ENCODE measurements at regions not wholly inside any gene's neighbourhood (a gene's known extent, or its start where the extent isn't known, plus 50 kb on each side); places are given as distances from the start of the nearest gene placed in this dataset.

- TF ChIP-seq GATA2 (CRISPR knock-in tag; IDR thresholded peaks at IDR 0.05) (no peak), MEF2A (IDR thresholded peaks at IDR 0.05; ENCODE audit: borderline replicate concordance, low read depth) (no peak)
These were observed 410.9 kb upstream of the GOLIM4 start (continued) for GRCh38 chr3:168506589-168506988.

DNA sequence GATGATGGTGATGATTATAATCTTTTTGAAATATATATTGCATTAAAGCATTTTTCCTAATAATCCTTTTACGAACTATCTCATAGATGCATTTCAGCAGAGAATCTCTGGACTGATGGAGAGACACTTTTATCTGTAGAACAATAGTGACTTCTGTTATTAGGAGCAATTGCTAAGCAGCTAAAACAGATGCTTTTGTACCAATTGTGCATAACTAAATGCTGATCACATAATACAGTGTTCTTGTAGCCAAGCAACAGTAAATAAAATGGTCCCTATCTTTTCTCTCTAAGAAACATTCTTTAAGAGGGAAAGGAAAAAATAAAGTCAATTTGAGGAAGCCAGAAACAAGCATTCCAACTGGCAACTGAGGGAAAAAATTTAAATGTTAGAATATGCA is 405.8 kb upstream of the GOLIM4 start:
- no peak for TF ChIP-seq JUND (IDR thresholded peaks at IDR 0.05)
- TF ChIP-seq, protein P1, sequence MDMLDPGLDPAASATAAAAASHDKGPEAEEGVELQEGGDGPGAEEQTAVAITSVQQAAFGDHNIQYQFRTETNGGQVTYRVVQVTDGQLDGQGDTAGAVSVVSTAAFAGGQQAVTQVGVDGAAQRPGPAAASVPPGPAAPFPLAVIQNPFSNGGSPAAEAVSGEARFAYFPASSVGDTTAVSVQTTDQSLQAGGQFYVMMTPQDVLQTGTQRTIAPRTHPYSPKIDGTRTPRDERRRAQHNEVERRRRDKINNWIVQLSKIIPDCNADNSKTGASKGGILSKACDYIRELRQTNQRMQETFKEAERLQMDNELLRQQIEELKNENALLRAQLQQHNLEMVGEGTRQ (IDR thresholded peaks at IDR 0.05; ENCODE audit: borderline replicate concordance, low read depth, low read length) = no peak
- TF ChIP-seq MEF2A (IDR thresholded peaks at IDR 0.05; ENCODE audit: borderline replicate concordance, low read depth) = no peak
- TF ChIP-seq, protein P2, sequence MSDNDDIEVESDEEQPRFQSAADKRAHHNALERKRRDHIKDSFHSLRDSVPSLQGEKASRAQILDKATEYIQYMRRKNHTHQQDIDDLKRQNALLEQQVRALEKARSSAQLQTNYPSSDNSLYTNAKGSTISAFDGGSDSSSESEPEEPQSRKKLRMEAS (IDR thresholded peaks at IDR 0.05; ENCODE audit: low read depth) = no peak
- TF ChIP-seq, protein P3, sequence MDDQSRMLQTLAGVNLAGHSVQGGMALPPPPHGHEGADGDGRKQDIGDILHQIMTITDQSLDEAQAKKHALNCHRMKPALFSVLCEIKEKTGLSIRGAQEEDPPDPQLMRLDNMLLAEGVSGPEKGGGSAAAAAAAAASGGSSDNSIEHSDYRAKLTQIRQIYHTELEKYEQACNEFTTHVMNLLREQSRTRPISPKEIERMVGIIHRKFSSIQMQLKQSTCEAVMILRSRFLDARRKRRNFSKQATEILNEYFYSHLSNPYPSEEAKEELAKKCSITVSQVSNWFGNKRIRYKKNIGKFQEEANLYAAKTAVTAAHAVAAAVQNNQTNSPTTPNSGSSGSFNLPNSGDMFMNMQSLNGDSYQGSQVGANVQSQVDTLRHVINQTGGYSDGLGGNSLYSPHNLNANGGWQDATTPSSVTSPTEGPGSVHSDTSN (IDR thresholded peaks at IDR 0.05) = no peak
- WGBS (ENCODE audit: low lambda C conversion rate) = 38% methylated on average over 1 of the region's 1 CpG
- no peaks in the 10 kb centered on the region for H3K79me2 ChIP-seq (ENCODE audit: insufficient read depth)
- H3K4me1 ChIP-seq (ENCODE audit: control insufficient read depth in 1 of 2, insufficient read depth in 2 of 2, low read depth in 1 of 2, low read length in 1 of 2) = no peaks in the 10 kb centered on the region
- no peaks in the 10 kb centered on the region for H3K36me3 ChIP-seq (replicated peaks in 1 of 2; ENCODE audit: control insufficient read depth in 1 of 2, insufficient read depth in 2 of 2, low read length in 1 of 2)
- no peaks in the 10 kb centered on the region for H3K9me2 ChIP-seq
- no peak overlapping the region for H2AFZ ChIP-seq (ENCODE audit: low read depth)
- no peaks in the 10 kb centered on the region for H3K9me3 ChIP-seq
- ChIA-PET CTCF (interaction anchor here (1.2 kb wide), 1 partner anchor 120 kb away, joined by 3 read pairs; no protein-coding TSS in a partner anchor), POLR2A (no interaction called here)
- no peak overlapping the region for H3K27ac ChIP-seq (ENCODE audit: low read depth in 2 of 2, low read length in 1 of 2)
- no peak overlapping the region for H3K4me3 ChIP-seq (ENCODE audit: low read depth in 2 of 2, low read length in 1 of 2)
- H3K27me3 ChIP-seq (ENCODE audit: insufficient read depth) = no peaks in the 10 kb centered on the region
- no peak overlapping the region for H3K4me2 ChIP-seq
- DNase-seq = no peak
- H3K9ac ChIP-seq = no peak overlapping the region
- no peaks in the 10 kb centered on the region for H3F3A ChIP-seq (replicated peaks; ENCODE audit: insufficient read depth)
- no peaks in the 10 kb centered on the region for H4K20me1 ChIP-seq (ENCODE audit: insufficient read depth)

DNA sequence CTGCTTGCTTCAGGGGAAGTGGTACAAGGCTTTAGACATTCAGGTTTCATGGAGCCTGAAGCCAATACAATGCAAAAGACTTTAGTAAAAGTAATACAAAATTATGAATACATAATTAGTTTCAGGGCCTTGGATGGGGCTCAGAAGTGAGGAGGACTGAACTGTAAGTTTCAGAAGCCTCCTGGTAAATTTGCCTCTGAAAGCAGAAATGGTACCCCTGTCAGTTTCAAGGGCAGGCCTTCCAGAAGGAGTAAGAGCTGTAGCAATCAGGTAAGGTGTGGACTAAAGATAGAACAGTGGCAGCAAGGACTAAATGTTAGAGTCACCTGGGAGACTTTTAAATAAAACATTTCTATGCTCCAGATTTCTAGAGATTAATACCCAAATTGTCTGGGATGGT is 402.5 kb upstream of the GOLIM4 start:
- DNase-seq = no peak
- POLR2A ChIA-PET = no interaction called here
- Histone ChIP-seq H3K9me2 (no peaks in the 10 kb centered on the region), H3K27me3 (ENCODE audit: insufficient read depth) (no peaks in the 10 kb centered on the region), H3K4me2 (no peak overlapping the region), H3K9me3 (no peaks in the 10 kb centered on the region), H3K9ac (no peak overlapping the region), H3K4me1 (ENCODE audit: control insufficient read depth in 1 of 2, insufficient read depth in 2 of 2, low read depth in 1 of 2, low read length in 1 of 2) (no peaks in the 10 kb centered on the region), H3K27ac (ENCODE audit: low read depth in 2 of 2, low read length in 1 of 2) (no peak overlapping the region), H3K4me3 (ENCODE audit: low read depth in 2 of 2, low read length in 1 of 2) (no peak overlapping the region), H3F3A (replicated peaks; ENCODE audit: insufficient read depth) (no peaks in the 10 kb centered on the region), H3K79me2 (ENCODE audit: insufficient read depth) (no peaks in the 10 kb centered on the region), H2AFZ (ENCODE audit: low read depth) (no peak overlapping the region), H4K20me1 (ENCODE audit: insufficient read depth) (no peaks in the 10 kb centered on the region), H3K36me3 (replicated peaks in 1 of 2; ENCODE audit: control insufficient read depth in 1 of 2, insufficient read depth in 2 of 2, low read length in 1 of 2) (no peaks in the 10 kb centered on the region)
- CTCF ChIA-PET = interaction anchor here (0.8 to 2.2 kb wide), 4 partner anchors 13 to 349 kb away, joined by 3 to 8 read pairs (median 4); no protein-coding TSS in a partner anchor
- TF ChIP-seq MEF2A (IDR thresholded peaks at IDR 0.05; ENCODE audit: borderline replicate concordance, low read depth) = no peak
- TF ChIP-seq YY1 (IDR thresholded peaks at IDR 0.05; ENCODE audit: low read depth) = no peak
- TF ChIP-seq, protein P3 (IDR thresholded peaks at IDR 0.05) = no peak
- TF ChIP-seq, protein P2 (IDR thresholded peaks at IDR 0.05; ENCODE audit: low read depth) = no peak
- TF ChIP-seq GATA2 (CRISPR knock-in tag; IDR thresholded peaks at IDR 0.05) = no peak
- TF ChIP-seq EP300 (IDR thresholded peaks at IDR 0.05; ENCODE audit: borderline replicate concordance in 1 of 2, low read depth in 1 of 2, low read length in 1 of 2) = no peak
- no peak for TF ChIP-seq SIN3A (IDR thresholded peaks at IDR 0.05; ENCODE audit: borderline replicate concordance, low read depth, low read length)
- TF ChIP-seq REST (IDR thresholded peaks at IDR 0.05; ENCODE audit: low read depth, low read length) = no peak

Data from SK-N-SH (cell line).